GM12864 (cell line): ENCODE measurements at regions not wholly inside any gene's neighbourhood (a gene's known extent, or its start where the extent isn't known, plus 50 kb on each side); places are given as distances from the start of the nearest gene placed in this dataset.

Source experiments
- DNase-seq: peaks from one replicate; pipeline ENCODE4 v3.0.0-alpha.2; 2011; ENCODE audit warnings: low read depth
- H3K4me3 ChIP-seq: 2 replicates; pipeline ENCODE4 v1.5.1; 2011; ENCODE audit warnings: mild to moderate bottlenecking, low read depth, low read length, control low read depth
- CTCF ChIP-seq: IDR thresholded peaks from 2 replicates; pipeline ENCODE4 v1.5.1; 2011; ENCODE audit warnings: low read depth, mild to moderate bottlenecking, moderate library complexity, low read length, control low read depth, inconsistent platforms; ENCODE audit errors: missing control alignments

DNA sequence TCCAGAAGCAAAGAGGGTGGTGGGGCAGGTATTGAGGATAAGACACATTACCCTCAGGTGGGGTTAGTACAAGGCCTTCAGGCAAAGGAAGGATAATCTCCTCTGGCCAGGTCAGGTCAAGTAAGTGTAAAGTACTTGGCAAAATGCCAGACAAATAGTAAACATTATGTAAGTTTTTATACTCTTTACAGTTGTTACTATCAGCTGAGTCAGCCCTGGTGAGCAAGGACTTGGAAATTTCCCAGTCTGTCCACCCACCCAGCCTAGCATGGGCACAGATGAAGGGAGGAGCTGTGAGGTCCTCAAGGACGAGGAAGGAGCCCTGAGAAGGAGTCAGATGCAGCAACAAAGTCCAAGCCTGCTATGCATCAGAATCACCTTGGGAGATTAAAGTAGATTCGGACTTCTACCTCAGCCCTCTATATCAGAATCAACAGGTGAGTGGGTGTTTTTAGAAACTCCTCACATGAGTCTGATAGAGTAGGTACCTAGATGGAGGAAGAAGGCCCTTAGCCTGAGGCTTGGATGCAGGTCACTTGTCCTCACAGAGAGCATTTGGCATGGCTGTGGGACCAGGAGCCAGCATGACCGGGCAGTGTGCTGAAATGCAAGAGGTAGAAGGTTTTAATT is 50.2 kb upstream of the BARX1 start:
- no peak overlapping the region for H3K4me3 ChIP-seq
- DNase-seq = no peak
- no peak for TF ChIP-seq CTCF
